Activated CD8-positive, alpha-beta T cell treated with anti-CD3 and anti-CD28 coated beads for 36 hours (primary cell): ENCODE measurements at regions not wholly inside any gene's neighbourhood (a gene's known extent, or its start where the extent isn't known, plus 50 kb on each side); places are given as distances from the start of the nearest gene placed in this dataset.

Experiments
- ATAC-seq: fragments of 200-7000 bp; cut with Tn5 transposase; one replicate; pipeline ENCODE4 v1.10.0; 2021; ENCODE audit warnings: mild to moderate bottlenecking, moderate library complexity
- CTCF ChIA-PET: fragments of 350-600 bp; sonication (Branson Sonifier 250); formaldehyde crosslinking; loops from one replicate; lab custom pipeline; 2021; ENCODE audit warnings: antibody characterized with exemption; lab: Charles Lee
- POLR2A ChIA-PET: fragments of 350-600 bp; sonication (Branson Sonifier 250); formaldehyde crosslinking; loops from one replicate; lab custom pipeline; 2021; ENCODE audit warnings: antibody characterized with exemption; lab: Charles Lee
- DNase-seq: peaks from one replicate; pipeline ENCODE4 v3.0.0-alpha.2; 2020
- H3K27ac Mint-ChIP-seq: one replicate; pipeline ENCODE4 v1.8.0; 2021; ENCODE audit warnings: mild to moderate bottlenecking, mixed read lengths
- H3K27me3 Mint-ChIP-seq: one replicate; pipeline ENCODE4 v1.8.0; 2021; ENCODE audit warnings: mixed read lengths
- H3K36me3 Mint-ChIP-seq: one replicate; pipeline ENCODE4 v1.8.0; 2021; ENCODE audit warnings: low read depth, mixed read lengths
- H3K4me1 Mint-ChIP-seq: one replicate; pipeline ENCODE4 v1.8.0; 2021; ENCODE audit warnings: low read depth, mixed read lengths
- H3K4me3 Mint-ChIP-seq: one replicate; pipeline ENCODE4 v1.8.0; 2021; ENCODE audit warnings: mild to moderate bottlenecking, moderate library complexity, mixed read lengths
- H3K9me3 Mint-ChIP-seq: one replicate; pipeline ENCODE4 v1.8.0; 2021; ENCODE audit warnings: mixed read lengths
- intact Hi-C: fragments of 100-400 bp; cut with micrococcal nuclease; formaldehyde crosslinking; loops from one replicate; pipeline ENCODE4 v1.10.0; 2022
- TF ChIP-seq, protein P1 (sequence below): fragments of 200-600 bp; IDR thresholded peaks from one replicate; pipeline ENCODE4 v1.8.0; 2022; ENCODE audit warnings: antibody characterized with exemption, mild to moderate bottlenecking

DNA sequence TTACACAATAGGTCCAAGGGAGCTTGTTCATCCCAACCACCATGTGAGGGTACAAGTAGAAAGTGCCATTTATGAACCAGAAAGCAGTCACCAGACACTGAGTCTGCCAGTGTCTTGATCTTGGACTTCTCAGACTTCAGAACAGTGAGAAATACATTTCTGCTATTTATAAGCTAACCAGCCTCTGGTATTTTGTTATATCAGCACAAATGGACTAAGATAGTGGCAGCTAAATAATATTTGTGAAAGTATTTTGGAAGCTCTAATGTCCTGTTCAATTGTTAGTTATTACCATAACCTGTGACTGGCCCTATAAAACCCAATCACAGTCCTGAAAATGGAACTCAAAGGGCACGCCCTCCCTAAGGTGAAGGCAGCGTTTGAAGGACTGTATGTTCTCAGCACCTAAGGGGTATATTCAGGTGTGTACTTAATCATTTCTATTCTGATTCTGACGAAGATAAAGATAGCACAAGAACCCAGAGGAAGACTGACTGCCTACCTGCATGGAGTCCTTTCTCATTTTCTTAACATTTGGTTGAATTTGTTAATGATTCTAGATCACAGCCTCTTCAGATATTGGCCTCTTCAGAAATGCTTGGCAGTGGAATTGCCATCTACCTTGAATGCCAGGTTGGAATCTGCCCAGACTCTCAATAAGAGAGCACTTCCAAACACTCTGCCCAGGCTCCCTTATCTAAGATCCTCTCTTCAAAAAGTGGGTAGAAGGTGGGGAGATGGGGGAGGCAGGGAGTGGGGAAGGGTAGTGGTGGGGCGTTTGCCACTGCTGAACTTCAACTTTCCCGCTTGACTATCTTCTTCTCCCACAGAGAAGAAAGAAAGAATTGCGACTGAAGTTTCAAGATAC is 104.0 kb upstream of the PPP2R5A start:
- H3K27ac Mint-ChIP-seq = no peak overlapping the region
- intact Hi-C loops = no loop called here
- H3K27me3 Mint-ChIP-seq = no peaks in the 10 kb centered on the region
- H3K4me3 Mint-ChIP-seq = no peak overlapping the region
- H3K9me3 Mint-ChIP-seq = no peaks in the 10 kb centered on the region
- ATAC-seq (no peak), DNase-seq (no peak)
- no peaks in the 10 kb centered on the region for H3K36me3 Mint-ChIP-seq
- POLR2A ChIA-PET = no interaction called here
- H3K4me1 Mint-ChIP-seq = no peaks in the 10 kb centered on the region
- CTCF ChIA-PET = no interaction called here
- TF ChIP-seq, protein P1, sequence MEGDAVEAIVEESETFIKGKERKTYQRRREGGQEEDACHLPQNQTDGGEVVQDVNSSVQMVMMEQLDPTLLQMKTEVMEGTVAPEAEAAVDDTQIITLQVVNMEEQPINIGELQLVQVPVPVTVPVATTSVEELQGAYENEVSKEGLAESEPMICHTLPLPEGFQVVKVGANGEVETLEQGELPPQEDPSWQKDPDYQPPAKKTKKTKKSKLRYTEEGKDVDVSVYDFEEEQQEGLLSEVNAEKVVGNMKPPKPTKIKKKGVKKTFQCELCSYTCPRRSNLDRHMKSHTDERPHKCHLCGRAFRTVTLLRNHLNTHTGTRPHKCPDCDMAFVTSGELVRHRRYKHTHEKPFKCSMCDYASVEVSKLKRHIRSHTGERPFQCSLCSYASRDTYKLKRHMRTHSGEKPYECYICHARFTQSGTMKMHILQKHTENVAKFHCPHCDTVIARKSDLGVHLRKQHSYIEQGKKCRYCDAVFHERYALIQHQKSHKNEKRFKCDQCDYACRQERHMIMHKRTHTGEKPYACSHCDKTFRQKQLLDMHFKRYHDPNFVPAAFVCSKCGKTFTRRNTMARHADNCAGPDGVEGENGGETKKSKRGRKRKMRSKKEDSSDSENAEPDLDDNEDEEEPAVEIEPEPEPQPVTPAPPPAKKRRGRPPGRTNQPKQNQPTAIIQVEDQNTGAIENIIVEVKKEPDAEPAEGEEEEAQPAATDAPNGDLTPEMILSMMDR = no peak

DNA sequence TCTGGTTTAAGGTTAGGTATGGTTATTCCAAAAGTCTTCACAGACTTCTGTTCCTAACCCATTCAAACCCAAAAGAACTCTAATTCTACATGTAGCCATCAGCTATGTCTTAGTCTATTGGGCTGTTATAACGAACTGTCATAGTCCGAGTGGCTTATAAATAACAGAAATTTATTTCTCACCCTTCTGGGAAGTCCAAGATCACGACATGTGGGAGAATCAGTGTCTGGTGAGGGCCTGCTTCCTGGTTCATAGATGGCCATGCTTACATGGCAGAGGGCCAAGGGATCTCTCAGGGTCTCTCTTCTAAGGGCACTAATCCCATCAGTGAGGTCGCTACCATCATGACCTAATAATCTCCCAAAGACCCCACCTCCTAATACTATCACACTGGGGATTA is 103.0 kb upstream of the PPP2R5A start:
- no peak overlapping the region for H3K4me3 Mint-ChIP-seq
- no peaks in the 10 kb centered on the region for H3K27me3 Mint-ChIP-seq
- no peak for ATAC-seq
- CTCF ChIA-PET = no interaction called here
- TF ChIP-seq, protein P1 = no peak
- H3K27ac Mint-ChIP-seq = no peak overlapping the region
- POLR2A ChIA-PET = no interaction called here
- no peaks in the 10 kb centered on the region for H3K36me3 Mint-ChIP-seq
- peaks cover 5% of the 10 kb centered on the region for H3K4me1 Mint-ChIP-seq
- H3K9me3 Mint-ChIP-seq = no peaks in the 10 kb centered on the region
- intact Hi-C loops = no loop called here
- DNase-seq = no peak

DNA sequence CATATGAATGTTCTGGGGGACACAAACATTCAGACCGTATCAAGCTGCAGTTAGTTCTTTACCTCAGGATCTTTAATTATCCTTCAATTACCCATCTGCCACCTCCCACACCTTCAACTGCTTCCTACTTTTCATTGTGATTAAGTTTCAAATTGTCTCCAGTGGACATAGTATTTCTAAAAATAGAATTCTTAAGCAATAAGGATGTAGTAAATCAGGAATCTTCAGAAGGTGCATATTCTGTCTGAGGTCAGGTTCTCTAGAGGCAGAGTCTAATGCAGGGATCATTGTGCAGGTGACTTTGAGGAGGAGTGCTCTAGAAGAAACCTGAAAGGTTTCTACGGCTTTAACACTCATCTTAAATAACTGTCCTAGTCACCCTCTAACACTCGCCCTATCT is 102.6 kb upstream of the PPP2R5A start:
- intact Hi-C loops = no loop called here
- DNase-seq (no peak), ATAC-seq (no peak)
- ChIA-PET CTCF (no interaction called here), POLR2A (no interaction called here)
- TF ChIP-seq, protein P1 = no peak
- no peaks in the 10 kb centered on the region for H3K9me3 Mint-ChIP-seq
- H3K36me3 Mint-ChIP-seq = no peaks in the 10 kb centered on the region
- H3K4me1 Mint-ChIP-seq = peaks cover 5% of the 10 kb centered on the region
- H3K4me3 Mint-ChIP-seq = no peak overlapping the region
- H3K27ac Mint-ChIP-seq = no peak overlapping the region
- no peaks in the 10 kb centered on the region for H3K27me3 Mint-ChIP-seq

DNA sequence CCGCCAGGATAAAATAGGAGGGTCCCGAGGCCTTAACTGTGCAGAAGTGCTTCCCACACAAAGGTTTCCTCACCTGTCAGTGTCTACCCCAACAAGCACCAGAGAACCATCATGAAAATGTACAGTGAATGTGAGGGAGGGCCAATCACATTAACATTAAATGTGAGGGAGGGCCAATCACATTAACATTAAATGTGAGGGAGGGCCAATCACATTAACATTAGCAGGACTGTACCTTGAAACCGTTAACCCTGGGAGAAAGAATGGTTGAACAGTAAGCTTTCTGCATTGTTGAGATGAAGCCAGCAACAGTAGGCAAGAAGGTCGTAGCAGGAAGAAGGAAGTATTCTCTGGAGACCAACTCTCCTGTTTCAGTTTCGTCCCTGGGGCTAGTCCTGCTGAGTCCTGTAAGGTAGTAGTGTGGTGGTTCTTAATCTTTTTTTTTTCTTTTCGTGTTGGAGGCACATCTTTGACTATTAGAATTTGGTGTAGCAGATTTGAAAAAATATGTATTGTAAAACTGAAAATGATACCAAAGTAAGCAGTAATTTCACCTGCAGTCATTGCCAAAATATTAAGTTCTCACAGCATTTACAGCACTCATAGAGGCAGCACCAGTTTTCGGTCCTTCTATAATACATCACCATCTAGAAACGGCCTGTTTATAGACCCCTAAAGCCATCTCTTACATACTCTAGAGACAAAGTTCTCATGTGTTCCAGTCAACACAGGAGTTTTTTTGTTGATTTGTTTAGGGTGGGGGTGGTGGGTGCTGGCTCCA is 98.6 kb upstream of the PPP2R5A start:
- TF ChIP-seq, protein P1 = no peak
- ATAC-seq (peak; percentile 38), DNase-seq (no peak)
- no peaks in the 10 kb centered on the region for H3K9me3 Mint-ChIP-seq
- ChIA-PET CTCF (interaction anchor here (1.1 kb wide), 1 partner anchor 9 kb away, joined by 3 read pairs; no protein-coding TSS in a partner anchor), POLR2A (interaction anchor here (0.6 kb wide), 1 partner anchor 12 kb away, joined by 5 read pairs; no protein-coding TSS in a partner anchor)
- no peaks in the 10 kb centered on the region for H3K36me3 Mint-ChIP-seq
- no peak overlapping the region for H3K27ac Mint-ChIP-seq
- no peak overlapping the region for H3K4me3 Mint-ChIP-seq
- intact Hi-C loops = no loop called here
- peaks cover 16% of the 10 kb centered on the region for H3K4me1 Mint-ChIP-seq
- H3K27me3 Mint-ChIP-seq = no peaks in the 10 kb centered on the region
